ENCODE measurements at regions not wholly inside any gene's neighbourhood (a gene's known extent, or its start where the extent isn't known, plus 50 kb on each side); places are given as distances from the start of the nearest gene placed in this dataset.
A peak's percentile ranks its signal among the peaks of the same experiment; 100 is the strongest.

DNA sequence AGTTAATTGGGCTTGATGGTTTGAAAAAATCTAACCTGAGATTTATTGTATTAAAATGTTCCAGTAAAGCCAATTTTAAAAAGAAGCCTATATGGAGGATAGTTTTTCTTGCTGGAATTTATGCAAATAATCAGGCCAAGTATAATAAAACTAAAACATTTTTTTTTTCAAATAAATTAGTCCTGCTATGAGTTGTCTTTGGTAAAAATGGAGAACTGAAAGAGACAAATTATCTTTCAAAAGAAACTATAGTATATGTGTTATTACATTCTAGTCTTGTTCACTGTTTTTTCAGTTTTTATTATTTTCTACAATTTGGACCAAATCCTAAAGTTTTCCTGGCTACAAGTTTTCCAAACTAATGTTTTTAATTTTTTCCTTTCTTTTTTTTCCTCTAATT is 468.9 kb downstream of the UQCRFS1 start:
- H3K14ac ChIP-seq (ENCODE audit: low read length) = no peak overlapping the region
- no peak overlapping the region for H2BK120ac ChIP-seq (ENCODE audit: low read depth, low read length)

DNA sequence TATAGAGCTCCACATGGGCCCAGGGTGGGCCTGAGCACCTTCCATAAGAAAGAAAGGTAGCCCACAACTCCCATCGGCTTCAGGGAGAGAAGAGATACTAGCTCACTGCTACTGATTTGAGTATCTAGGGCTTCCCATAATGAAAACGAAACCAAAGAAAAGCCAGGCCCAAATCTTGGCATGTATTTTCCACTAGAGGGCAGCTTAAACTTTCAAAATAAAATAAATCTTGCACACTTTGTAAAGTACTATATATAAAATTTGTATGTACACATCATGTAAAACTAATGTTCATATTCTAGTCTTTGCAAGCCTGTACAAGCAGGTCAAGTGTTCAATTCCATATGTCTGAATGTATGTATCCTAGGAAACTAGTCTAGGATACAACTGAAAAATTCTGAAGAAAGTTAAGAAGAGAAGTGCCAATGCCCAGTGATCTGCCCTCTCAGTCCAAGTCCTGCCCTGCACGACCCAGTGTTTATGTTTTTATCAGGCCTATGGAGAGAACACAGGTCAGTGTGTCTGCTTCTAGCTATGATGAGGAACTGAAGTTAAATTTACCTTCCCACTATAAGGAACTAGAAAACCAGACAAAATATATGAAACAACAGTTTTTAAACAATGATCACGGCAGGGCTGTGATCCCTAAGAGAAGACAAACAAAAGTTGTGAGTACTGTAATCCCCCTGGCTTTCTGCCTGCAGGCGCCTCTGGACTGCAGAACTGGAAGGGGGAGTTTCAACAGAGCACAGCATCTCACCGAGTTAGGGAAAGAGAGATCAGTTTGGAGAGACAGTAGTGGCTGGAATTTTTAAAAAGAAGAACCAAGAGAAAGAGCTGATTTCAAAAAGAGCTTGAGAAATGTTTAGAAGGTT is 475.7 kb downstream of the UQCRFS1 start:
- no CpG with 5 or more reads among the region's 6 CpGs for WGBS, 2 donors (ENCODE audit: extremely low coverage in 2 of 2, insufficient read length in 2 of 2, insufficient replicate concordance in 1 of 2)
- Histone ChIP-seq H3K9ac (ENCODE audit: low read depth, low read length, poor library complexity) (no peak overlapping the region), H3K9me3 (replicated peaks in 1 of 2; ENCODE audit: control insufficient read depth in 2 of 2, insufficient read depth in 1 of 2, low read depth in 1 of 2, low read length in 2 of 2) (no peaks in the 10 kb centered on the region), H3K27me3 (ENCODE audit: control insufficient read depth in 3 of 3, insufficient read depth in 3 of 3, low read depth in 1 of 3, low read length in 3 of 3) (no peaks in the 10 kb centered on the region), H3K4ac (ENCODE audit: low read length) (no peak overlapping the region), H2BK12ac (ENCODE audit: low read length) (no peak overlapping the region), H3K18ac (ENCODE audit: low read length) (no peak overlapping the region), H4K91ac (ENCODE audit: low read depth, low read length, poor library complexity) (no peak overlapping the region), H3K23ac (ENCODE audit: low read depth, low read length, poor library complexity) (no peak overlapping the region), H4K8ac (ENCODE audit: low read depth, low read length) (no peak overlapping the region), H2BK120ac (ENCODE audit: low read depth, low read length) (no peak overlapping the region), H3K79me1 (ENCODE audit: low read depth, low read length) (no peaks in the 10 kb centered on the region), H3K27ac (replicated peaks; ENCODE audit: low read length) (no peak overlapping the region), H3K4me2 (ENCODE audit: insufficient read depth, low read length, poor library complexity, severe bottlenecking) (no peak overlapping the region), H3K36me3 (replicated peaks in 1 of 2; ENCODE audit: control insufficient read depth in 2 of 2, insufficient read depth in 2 of 2, low read length in 2 of 2) (no peaks in the 10 kb centered on the region), H2AK5ac (ENCODE audit: low read depth, low read length) (no peak overlapping the region), H2BK5ac (ENCODE audit: low read length) (no peak overlapping the region), H3K14ac (ENCODE audit: low read length) (no peak overlapping the region), H3K4me1 (ENCODE audit: control insufficient read depth in 2 of 2, insufficient read depth in 1 of 2, low read depth in 1 of 2, low read length in 2 of 2) (no peaks in the 10 kb centered on the region), H2BK15ac (ENCODE audit: low read length) (no peak overlapping the region), H3K4me3 (ENCODE audit: low read length in 2 of 2) (no peak overlapping the region), H2AFZ (ENCODE audit: low read length) (peak overlapping the region; percentile 77)
- no peak for DNase-seq (ENCODE audit: low spot score)

More for the DNA sequence above, 468.9 kb downstream of the UQCRFS1 start:
- Histone ChIP-seq H2AK5ac (ENCODE audit: low read depth, low read length) (no peak overlapping the region), H3K4me3 (ENCODE audit: low read length in 2 of 2) (no peak overlapping the region), H4K91ac (ENCODE audit: low read depth, low read length, poor library complexity) (no peak overlapping the region), H3K27ac (replicated peaks; ENCODE audit: low read length) (no peak overlapping the region), H3K36me3 (replicated peaks in 1 of 2; ENCODE audit: control insufficient read depth in 2 of 2, insufficient read depth in 2 of 2, low read length in 2 of 2) (no peaks in the 10 kb centered on the region), H3K79me1 (ENCODE audit: low read depth, low read length) (no peaks in the 10 kb centered on the region), H2AFZ (ENCODE audit: low read length) (no peak overlapping the region), H4K8ac (ENCODE audit: low read depth, low read length) (no peak overlapping the region), H3K9ac (ENCODE audit: low read depth, low read length, poor library complexity) (no peak overlapping the region), H2BK5ac (ENCODE audit: low read length) (no peak overlapping the region), H2BK12ac (ENCODE audit: low read length) (no peak overlapping the region), H3K4me2 (ENCODE audit: insufficient read depth, low read length, poor library complexity, severe bottlenecking) (no peak overlapping the region), H2BK15ac (ENCODE audit: low read length) (no peak overlapping the region), H3K9me3 (replicated peaks in 1 of 2; ENCODE audit: control insufficient read depth in 2 of 2, insufficient read depth in 1 of 2, low read depth in 1 of 2, low read length in 2 of 2) (no peaks in the 10 kb centered on the region), H3K27me3 (ENCODE audit: control insufficient read depth in 3 of 3, insufficient read depth in 3 of 3, low read depth in 1 of 3, low read length in 3 of 3) (no peaks in the 10 kb centered on the region), H3K23ac (ENCODE audit: low read depth, low read length, poor library complexity) (no peak overlapping the region), H3K4me1 (ENCODE audit: control insufficient read depth in 2 of 2, insufficient read depth in 1 of 2, low read depth in 1 of 2, low read length in 2 of 2) (peaks cover 0 to 5% of the 10 kb centered on the region in 2 donors), H3K18ac (ENCODE audit: low read length) (no peak overlapping the region), H3K4ac (ENCODE audit: low read length) (no peak overlapping the region)
- DNase-seq (ENCODE audit: low spot score) = no peak

DNA sequence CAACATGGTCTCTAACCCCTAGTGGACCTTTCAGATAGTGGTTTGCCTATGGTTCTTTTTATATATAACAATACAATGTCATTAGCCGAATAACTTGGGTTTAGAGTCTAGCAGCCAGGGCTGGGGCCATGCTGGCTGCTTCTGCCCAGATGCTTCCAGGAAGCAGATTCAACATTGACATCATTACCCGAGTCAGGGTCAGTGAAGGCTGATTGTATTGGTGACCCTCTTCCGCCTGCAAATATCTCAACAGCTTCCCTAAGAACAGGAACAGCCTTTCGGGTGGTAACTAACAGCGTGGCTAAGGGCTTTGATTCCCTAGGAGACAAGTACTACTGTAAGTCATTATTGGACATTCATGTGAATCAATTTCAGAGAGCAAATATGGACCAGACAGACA is 476.4 kb downstream of the UQCRFS1 start:
- no peak overlapping the region for H4K91ac ChIP-seq (ENCODE audit: low read depth, low read length, poor library complexity)
- no peaks in the 10 kb centered on the region for H3K9me3 ChIP-seq (replicated peaks in 1 of 2; ENCODE audit: control insufficient read depth in 2 of 2, insufficient read depth in 1 of 2, low read depth in 1 of 2, low read length in 2 of 2)
- H3K4me3 ChIP-seq (ENCODE audit: low read length in 2 of 2) = no peak overlapping the region
- H3K27me3 ChIP-seq (ENCODE audit: control insufficient read depth in 3 of 3, insufficient read depth in 3 of 3, low read depth in 1 of 3, low read length in 3 of 3) = no peaks in the 10 kb centered on the region
- H3K18ac ChIP-seq (ENCODE audit: low read length) = no peak overlapping the region
- H2BK120ac ChIP-seq (ENCODE audit: low read depth, low read length) = no peak overlapping the region
- peak overlapping the region; percentile 77 for H2AFZ ChIP-seq (ENCODE audit: low read length)
- H3K23ac ChIP-seq (ENCODE audit: low read depth, low read length, poor library complexity) = no peak overlapping the region
- H3K36me3 ChIP-seq (replicated peaks in 1 of 2; ENCODE audit: control insufficient read depth in 2 of 2, insufficient read depth in 2 of 2, low read length in 2 of 2) = no peaks in the 10 kb centered on the region
- no peak overlapping the region for H4K8ac ChIP-seq (ENCODE audit: low read depth, low read length)
- H3K9ac ChIP-seq (ENCODE audit: low read depth, low read length, poor library complexity) = no peak overlapping the region
- H3K79me1 ChIP-seq (ENCODE audit: low read depth, low read length) = no peaks in the 10 kb centered on the region
- H2BK12ac ChIP-seq (ENCODE audit: low read length) = no peak overlapping the region
- no CpG with 5 or more reads among the region's 5 CpGs for WGBS, 2 donors (ENCODE audit: extremely low coverage in 2 of 2, insufficient read length in 2 of 2, insufficient replicate concordance in 1 of 2)
- H2AK5ac ChIP-seq (ENCODE audit: low read depth, low read length) = no peak overlapping the region
- no peaks in the 10 kb centered on the region for H3K4me1 ChIP-seq (ENCODE audit: control insufficient read depth in 2 of 2, insufficient read depth in 1 of 2, low read depth in 1 of 2, low read length in 2 of 2)
- no peak overlapping the region for H3K27ac ChIP-seq (replicated peaks; ENCODE audit: low read length)
- no peak overlapping the region for H3K4ac ChIP-seq (ENCODE audit: low read length)
- H3K14ac ChIP-seq (ENCODE audit: low read length) = no peak overlapping the region
- no peak overlapping the region for H2BK15ac ChIP-seq (ENCODE audit: low read length)
- H2BK5ac ChIP-seq (ENCODE audit: low read length) = no peak overlapping the region
- no peak overlapping the region for H3K4me2 ChIP-seq (ENCODE audit: insufficient read depth, low read length, poor library complexity, severe bottlenecking)
- DNase-seq (ENCODE audit: low spot score) = no peak

DNA sequence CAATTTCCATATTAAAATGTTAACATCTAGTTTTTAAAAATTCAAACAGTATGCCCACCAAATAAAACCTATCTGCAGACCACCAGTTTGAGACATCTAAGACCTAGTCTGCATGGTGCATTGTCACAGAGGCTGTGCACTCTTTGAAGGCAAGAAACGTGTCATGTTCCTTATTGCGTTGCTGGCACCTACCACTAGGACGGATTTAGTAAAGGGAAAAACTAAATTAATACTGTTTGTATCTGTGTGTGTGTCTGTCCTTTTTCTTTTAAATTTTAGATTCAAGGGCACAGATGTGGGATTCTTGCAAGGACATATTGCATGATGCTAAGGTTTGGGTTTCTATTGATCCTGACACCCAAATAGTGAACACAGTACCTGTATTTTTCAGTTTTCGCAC is 481.4 kb downstream of the UQCRFS1 start:
- Histone ChIP-seq H3K36me3 (replicated peaks in 1 of 2; ENCODE audit: control insufficient read depth in 2 of 2, insufficient read depth in 2 of 2, low read length in 2 of 2) (no peaks in the 10 kb centered on the region), H2BK12ac (ENCODE audit: low read length) (no peak overlapping the region), H4K8ac (ENCODE audit: low read depth, low read length) (no peak overlapping the region), H3K79me1 (ENCODE audit: low read depth, low read length) (no peaks in the 10 kb centered on the region), H2AK5ac (ENCODE audit: low read depth, low read length) (no peak overlapping the region), H2BK120ac (ENCODE audit: low read depth, low read length) (no peak overlapping the region), H3K23ac (ENCODE audit: low read depth, low read length, poor library complexity) (no peak overlapping the region), H2BK5ac (ENCODE audit: low read length) (no peak overlapping the region), H2AFZ (ENCODE audit: low read length) (no peak overlapping the region), H3K4me2 (ENCODE audit: insufficient read depth, low read length, poor library complexity, severe bottlenecking) (no peak overlapping the region), H3K27me3 (ENCODE audit: control insufficient read depth in 3 of 3, insufficient read depth in 3 of 3, low read depth in 1 of 3, low read length in 3 of 3) (peaks cover 0 to 16% (median 2%) of the 10 kb centered on the region in 3 experiments), H3K4me3 (ENCODE audit: low read length in 2 of 2) (no peak overlapping the region), H3K14ac (ENCODE audit: low read length) (no peak overlapping the region), H3K18ac (ENCODE audit: low read length) (no peak overlapping the region), H3K9me3 (replicated peaks in 1 of 2; ENCODE audit: control insufficient read depth in 2 of 2, insufficient read depth in 1 of 2, low read depth in 1 of 2, low read length in 2 of 2) (no peaks in the 10 kb centered on the region), H3K4ac (ENCODE audit: low read length) (no peak overlapping the region), H4K91ac (ENCODE audit: low read depth, low read length, poor library complexity) (no peak overlapping the region), H2BK15ac (ENCODE audit: low read length) (no peak overlapping the region), H3K9ac (ENCODE audit: low read depth, low read length, poor library complexity) (no peak overlapping the region), H3K4me1 (ENCODE audit: control insufficient read depth in 2 of 2, insufficient read depth in 1 of 2, low read depth in 1 of 2, low read length in 2 of 2) (peaks cover 0 to 3% of the 10 kb centered on the region in 2 donors), H3K27ac (replicated peaks; ENCODE audit: low read length) (no peak overlapping the region)
- no peak for DNase-seq (ENCODE audit: low spot score)
- no CpG with 5 or more reads among the region's 4 CpGs for whole genome bisulfite sequencing, 2 donors (ENCODE audit: extremely low coverage in 2 of 2, insufficient read length in 2 of 2, insufficient replicate concordance in 1 of 2)

Data from neuronal stem cell (in vitro differentiated cells).